ENCODE measurements at regions not wholly inside any gene's neighbourhood (a gene's known extent, or its start where the extent isn't known, plus 50 kb on each side); places are given as distances from the start of the nearest gene placed in this dataset.
"Not testable (repeated sequence)": the region's sequence is repeated elsewhere in the genome, so short reads cannot be mapped to it uniquely, and the experiment has no call there.

- TF ChIP-seq, protein P1, sequence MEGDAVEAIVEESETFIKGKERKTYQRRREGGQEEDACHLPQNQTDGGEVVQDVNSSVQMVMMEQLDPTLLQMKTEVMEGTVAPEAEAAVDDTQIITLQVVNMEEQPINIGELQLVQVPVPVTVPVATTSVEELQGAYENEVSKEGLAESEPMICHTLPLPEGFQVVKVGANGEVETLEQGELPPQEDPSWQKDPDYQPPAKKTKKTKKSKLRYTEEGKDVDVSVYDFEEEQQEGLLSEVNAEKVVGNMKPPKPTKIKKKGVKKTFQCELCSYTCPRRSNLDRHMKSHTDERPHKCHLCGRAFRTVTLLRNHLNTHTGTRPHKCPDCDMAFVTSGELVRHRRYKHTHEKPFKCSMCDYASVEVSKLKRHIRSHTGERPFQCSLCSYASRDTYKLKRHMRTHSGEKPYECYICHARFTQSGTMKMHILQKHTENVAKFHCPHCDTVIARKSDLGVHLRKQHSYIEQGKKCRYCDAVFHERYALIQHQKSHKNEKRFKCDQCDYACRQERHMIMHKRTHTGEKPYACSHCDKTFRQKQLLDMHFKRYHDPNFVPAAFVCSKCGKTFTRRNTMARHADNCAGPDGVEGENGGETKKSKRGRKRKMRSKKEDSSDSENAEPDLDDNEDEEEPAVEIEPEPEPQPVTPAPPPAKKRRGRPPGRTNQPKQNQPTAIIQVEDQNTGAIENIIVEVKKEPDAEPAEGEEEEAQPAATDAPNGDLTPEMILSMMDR (conservative IDR thresholded peaks at IDR 0.05): no peak
- no peak overlapping the region for H3K27ac ChIP-seq
These were observed 126.5 kb downstream of the VPREB1 start for GRCh38 chr22:22371031-22371541.

GRCh38 chr22:22372086-22372485 is 127.5 kb downstream of the VPREB1 start:
- TF ChIP-seq, protein P1 (conservative IDR thresholded peaks at IDR 0.05): no peak
- H3K27ac ChIP-seq: no peak overlapping the region

GRCh38 chr22:22374163-22374562 is 129.6 kb downstream of the VPREB1 start:
- H3K27ac ChIP-seq: no peak overlapping the region
- TF ChIP-seq, protein P1 (conservative IDR thresholded peaks at IDR 0.05): no peak

- TF ChIP-seq, protein P1 (conservative IDR thresholded peaks at IDR 0.05): no peak
- H3K27ac ChIP-seq: no peak overlapping the region
These were observed 130.0 kb downstream of the VPREB1 start for GRCh38 chr22:22374579-22374978.

DNA sequence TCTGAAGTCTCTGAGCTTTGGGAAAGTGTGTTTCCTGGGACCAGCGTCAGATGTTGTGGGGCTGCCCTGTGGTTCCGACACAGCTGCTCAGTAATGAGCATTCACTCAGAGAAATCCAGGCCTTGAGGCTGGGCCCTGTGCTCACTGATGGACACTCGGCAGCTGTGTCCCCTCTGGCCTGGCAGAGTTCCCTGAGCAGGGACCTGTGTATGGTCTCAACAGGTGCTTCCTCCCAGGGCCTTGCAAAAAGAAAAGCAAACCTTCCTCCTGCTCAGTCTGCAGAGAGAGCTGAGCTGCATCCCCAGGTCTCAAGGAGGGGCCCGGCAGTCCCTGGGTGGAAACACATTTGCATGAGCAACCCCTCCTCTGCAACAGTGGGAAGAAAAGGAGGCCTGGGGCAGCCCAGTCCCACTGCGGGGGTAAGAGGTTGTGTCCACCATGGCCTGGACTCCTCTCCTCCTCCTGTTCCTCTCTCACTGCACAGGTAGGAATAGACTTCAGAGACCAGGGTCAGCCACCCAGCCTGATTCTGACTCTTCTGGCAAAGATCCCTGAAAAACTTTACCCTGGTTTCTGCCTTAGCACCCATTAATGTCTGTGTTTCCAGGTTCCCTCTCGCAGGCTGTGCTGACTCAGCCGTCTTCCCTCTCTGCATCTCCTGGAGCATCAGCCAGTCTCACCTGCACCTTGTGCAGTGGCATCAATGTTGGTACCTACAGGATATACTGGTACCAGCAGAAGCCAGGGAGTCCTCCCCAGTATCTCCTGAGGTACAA is 131.2 kb downstream of the VPREB1 start:
- no peak overlapping the region for H3K27ac ChIP-seq
- TF ChIP-seq, protein P1 (conservative IDR thresholded peaks at IDR 0.05): no peak

DNA sequence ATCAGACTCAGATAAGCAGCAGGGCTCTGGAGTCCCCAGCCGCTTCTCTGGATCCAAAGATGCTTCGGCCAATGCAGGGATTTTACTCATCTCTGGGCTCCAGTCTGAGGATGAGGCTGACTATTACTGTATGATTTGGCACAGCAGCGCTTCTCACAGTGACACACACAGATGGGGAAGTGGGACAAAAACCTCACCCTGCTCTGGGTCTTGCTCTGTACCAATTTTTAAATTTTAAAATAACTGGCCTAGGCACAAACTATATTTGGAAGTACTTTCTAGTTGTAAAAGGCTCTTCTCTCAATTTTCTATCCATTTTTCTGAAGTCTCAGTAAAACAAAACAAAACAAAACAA is 131.7 kb downstream of the VPREB1 start:
- H3K27ac ChIP-seq: no peak overlapping the region
- TF ChIP-seq, protein P1 (conservative IDR thresholded peaks at IDR 0.05): no peak

DNA sequence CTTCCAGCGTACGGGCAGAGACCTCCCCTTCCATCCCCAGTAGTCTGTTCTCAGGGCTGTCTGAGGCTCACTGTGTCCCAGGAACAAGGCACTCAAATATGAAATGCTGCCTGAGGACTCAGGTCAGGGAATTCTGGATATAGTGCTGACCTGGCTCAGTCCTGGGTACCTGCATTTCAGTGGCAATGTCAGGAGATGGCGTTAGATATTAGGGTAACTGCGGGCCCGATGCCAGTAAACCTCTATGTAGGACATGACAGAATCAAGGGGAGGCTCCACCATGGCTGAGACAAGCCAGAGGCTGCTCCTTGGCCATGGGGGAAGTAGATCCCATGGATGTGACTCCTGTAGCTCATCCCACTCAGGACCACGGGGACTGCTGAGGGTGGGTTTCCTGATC is 131.7 kb downstream of the ZNF280B start:
- not testable (repeated sequence) for H3K27ac ChIP-seq

DNA sequence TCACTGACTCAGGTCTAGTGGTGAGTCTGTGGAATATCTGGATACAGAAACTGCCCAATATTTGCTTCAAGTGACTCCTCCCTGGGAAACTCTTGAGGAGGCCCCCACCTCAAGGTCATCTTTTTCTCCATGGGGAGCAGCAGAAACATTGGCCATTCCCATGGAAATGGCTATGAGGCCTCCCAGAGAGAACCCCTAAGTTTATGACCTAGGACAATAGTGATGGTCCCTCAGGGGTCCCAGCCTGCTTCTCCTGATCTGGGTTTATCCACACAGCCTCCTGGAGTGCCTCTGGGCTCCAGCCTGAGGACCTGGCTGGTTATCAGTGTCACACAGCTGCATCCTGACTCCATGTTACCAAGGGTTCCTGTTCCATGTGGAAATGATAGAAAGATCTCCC is 131.2 kb downstream of the ZNF280B start:
- H3K27ac ChIP-seq: no peak overlapping the region
- TF ChIP-seq, protein P1 (conservative IDR thresholded peaks at IDR 0.05): no peak

All from VCaP (cell line).